ENCODE measurements at regions not wholly inside any gene's neighbourhood (a gene's known extent, or its start where the extent isn't known, plus 50 kb on each side); places are given as distances from the start of the nearest gene placed in this dataset.
"Not testable (repeated sequence)": the region's sequence is repeated elsewhere in the genome, so short reads cannot be mapped to it uniquely, and the experiment has no call there.

DNA sequence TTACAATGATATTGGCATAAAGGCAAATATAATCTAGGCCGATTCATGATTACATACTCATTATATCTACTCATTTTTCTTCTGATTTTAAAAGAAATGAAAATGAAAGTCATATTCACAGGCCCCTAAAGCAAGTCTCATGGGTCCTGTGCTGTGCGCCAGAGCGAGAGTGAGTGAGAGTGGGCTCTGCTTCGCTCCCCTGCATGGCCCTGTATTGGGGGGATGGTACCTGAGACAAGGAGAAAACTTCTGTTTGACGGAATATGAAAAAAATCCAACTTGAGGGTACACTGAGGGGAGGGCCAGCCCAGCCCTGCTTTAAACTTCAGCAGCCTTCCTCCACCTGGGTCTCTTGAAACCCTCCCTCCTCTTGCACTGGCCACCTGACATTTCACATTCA lies 81.4 kb upstream of the RGPD5 start:
- H3K36me3 ChIP-seq, result no peaks in the 10 kb centered on the region
- no peak overlapping the region for H3K4me3 ChIP-seq
- no peaks in the 10 kb centered on the region for H3K9me3 ChIP-seq
- no peak overlapping the region for H3K27ac ChIP-seq
- H3K4me1 ChIP-seq, result no peaks in the 10 kb centered on the region
- TF ChIP-seq POLR2A (IDR thresholded peaks at IDR 0.05), result no peak
- H3K27me3 ChIP-seq, result no peaks in the 10 kb centered on the region
- no peak for DNase-seq
- intact Hi-C loops (cut with DNase I; ENCODE audit: low total_unique reads), result no loop called here

DNA sequence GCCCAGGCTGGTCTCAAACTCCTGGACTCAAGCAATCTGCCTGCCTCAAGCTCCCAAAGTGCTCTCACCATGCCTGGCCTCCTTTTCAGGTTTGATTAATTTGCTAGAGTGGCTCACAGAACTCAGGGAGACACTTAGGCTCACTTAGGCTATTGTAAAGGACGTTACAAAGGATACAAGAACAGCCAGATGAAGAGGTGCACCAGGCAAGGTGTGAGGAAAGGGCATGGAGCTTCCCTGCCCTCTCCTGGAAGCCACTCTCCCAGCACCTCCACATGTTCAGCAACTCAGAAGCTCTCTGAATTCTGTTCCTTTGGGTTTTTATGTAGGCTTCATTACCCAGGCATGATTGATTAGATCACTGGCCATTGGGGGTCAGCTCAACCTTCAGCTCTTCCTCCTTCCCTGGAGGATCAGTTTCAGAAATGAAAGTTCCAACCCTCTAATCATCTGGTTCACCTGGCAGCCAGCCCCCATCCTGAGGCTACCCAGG lies 78.7 kb upstream of the RGPD5 start:
- H3K27me3 ChIP-seq, result no peaks in the 10 kb centered on the region
- no peak for DNase-seq
- no peak overlapping the region for H3K4me3 ChIP-seq
- H3K27ac ChIP-seq, result no peak overlapping the region
- intact Hi-C loops (cut with DNase I; ENCODE audit: low total_unique reads), result no loop called here
- no peaks in the 10 kb centered on the region for H3K9me3 ChIP-seq
- TF ChIP-seq, protein P1, sequence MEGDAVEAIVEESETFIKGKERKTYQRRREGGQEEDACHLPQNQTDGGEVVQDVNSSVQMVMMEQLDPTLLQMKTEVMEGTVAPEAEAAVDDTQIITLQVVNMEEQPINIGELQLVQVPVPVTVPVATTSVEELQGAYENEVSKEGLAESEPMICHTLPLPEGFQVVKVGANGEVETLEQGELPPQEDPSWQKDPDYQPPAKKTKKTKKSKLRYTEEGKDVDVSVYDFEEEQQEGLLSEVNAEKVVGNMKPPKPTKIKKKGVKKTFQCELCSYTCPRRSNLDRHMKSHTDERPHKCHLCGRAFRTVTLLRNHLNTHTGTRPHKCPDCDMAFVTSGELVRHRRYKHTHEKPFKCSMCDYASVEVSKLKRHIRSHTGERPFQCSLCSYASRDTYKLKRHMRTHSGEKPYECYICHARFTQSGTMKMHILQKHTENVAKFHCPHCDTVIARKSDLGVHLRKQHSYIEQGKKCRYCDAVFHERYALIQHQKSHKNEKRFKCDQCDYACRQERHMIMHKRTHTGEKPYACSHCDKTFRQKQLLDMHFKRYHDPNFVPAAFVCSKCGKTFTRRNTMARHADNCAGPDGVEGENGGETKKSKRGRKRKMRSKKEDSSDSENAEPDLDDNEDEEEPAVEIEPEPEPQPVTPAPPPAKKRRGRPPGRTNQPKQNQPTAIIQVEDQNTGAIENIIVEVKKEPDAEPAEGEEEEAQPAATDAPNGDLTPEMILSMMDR (IDR thresholded peaks at IDR 0.05), result peak in 3 of 4 experiments; percentile 29 to 51 (median 48)
- TF ChIP-seq POLR2A (IDR thresholded peaks at IDR 0.05), result no peak
- no peaks in the 10 kb centered on the region for H3K36me3 ChIP-seq
- H3K4me1 ChIP-seq, result no peaks in the 10 kb centered on the region

DNA sequence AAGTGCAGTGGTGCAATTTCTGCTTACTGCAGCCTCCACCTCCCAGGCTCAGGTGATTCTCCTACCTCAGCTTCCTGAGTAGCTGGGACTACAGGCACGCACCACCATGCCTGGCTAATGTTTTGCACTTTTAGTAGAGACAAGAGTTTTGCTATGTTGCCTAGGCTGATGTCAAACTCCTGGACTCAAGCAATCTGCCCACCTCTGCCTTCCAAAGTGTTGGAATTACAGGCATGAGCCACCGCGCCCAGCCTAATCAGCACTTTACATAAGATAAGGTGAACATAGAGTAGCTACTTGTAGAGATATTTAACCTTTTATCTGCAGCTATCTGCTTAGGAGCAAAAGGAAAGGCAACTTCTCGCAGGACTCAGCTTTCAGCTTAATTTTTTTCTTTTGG lies 77.5 kb upstream of the RGPD5 start:
- H3K9me3 ChIP-seq; H3K4me3 ChIP-seq; H3K4me1 ChIP-seq; H3K36me3 ChIP-seq; H3K27ac ChIP-seq; H3K27me3 ChIP-seq; intact Hi-C loops (cut with DNase I; ENCODE audit: low total_unique reads); DNase-seq: not testable (repeated sequence)

DNA sequence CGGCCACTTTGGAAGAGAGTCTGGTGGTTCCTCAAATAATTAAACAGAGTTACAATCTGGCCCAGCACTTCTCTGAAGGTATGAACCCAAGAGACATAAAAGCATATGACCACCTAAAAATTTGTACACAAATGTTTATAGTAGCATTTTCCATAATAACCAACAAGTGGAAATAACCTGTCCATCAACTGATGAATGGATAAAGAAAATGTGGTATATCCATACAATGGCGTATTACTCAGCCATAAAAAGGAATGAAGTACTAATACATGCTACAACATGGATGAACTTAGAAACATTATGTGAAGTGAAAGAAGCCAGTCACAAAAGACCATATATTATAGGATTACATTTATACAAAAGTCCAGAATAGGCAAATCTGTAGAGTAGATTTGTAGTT lies 76.0 kb upstream of the RGPD5 start:
- TF ChIP-seq, protein P1 (IDR thresholded peaks at IDR 0.05), result no peak
- TF ChIP-seq POLR2A (IDR thresholded peaks at IDR 0.05), result no peak
- intact Hi-C loops (cut with DNase I; ENCODE audit: low total_unique reads), result no loop called here
- Histone ChIP-seq H3K36me3 (no peaks in the 10 kb centered on the region), H3K4me3 (no peak overlapping the region), H3K27me3 (no peaks in the 10 kb centered on the region), H3K9me3 (no peaks in the 10 kb centered on the region), H3K27ac (no peak overlapping the region), H3K4me1 (no peaks in the 10 kb centered on the region)
- DNase-seq, result no peak

DNA sequence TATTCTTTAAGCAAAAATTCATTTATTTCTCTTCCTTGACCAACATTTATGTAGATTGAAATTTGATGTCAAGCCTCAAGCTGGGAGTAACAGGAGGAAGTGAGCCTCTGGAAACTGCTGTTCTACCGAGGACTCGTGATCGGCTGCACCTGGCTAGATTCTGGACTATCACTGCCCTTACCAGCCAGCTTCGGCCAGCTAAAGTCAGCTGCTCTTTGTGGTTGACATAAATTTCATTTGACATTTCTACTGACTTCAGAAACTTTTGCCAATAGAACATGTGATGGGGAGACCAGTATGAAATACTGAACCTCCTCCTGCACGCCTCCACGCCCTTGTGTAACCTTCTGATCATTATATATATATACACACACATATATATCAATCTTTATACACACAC lies 74.2 kb upstream of the RGPD5 start:
- Histone ChIP-seq H3K36me3 (no peaks in the 10 kb centered on the region), H3K9me3 (no peaks in the 10 kb centered on the region), H3K27ac (no peak overlapping the region), H3K4me1 (no peaks in the 10 kb centered on the region), H3K27me3 (no peaks in the 10 kb centered on the region), H3K4me3 (no peak overlapping the region)
- intact Hi-C loops (cut with DNase I; ENCODE audit: low total_unique reads), result no loop called here
- no peak for TF ChIP-seq POLR2A (IDR thresholded peaks at IDR 0.05)
- TF ChIP-seq, protein P1 (IDR thresholded peaks at IDR 0.05), result no peak
- no peak for DNase-seq

DNA sequence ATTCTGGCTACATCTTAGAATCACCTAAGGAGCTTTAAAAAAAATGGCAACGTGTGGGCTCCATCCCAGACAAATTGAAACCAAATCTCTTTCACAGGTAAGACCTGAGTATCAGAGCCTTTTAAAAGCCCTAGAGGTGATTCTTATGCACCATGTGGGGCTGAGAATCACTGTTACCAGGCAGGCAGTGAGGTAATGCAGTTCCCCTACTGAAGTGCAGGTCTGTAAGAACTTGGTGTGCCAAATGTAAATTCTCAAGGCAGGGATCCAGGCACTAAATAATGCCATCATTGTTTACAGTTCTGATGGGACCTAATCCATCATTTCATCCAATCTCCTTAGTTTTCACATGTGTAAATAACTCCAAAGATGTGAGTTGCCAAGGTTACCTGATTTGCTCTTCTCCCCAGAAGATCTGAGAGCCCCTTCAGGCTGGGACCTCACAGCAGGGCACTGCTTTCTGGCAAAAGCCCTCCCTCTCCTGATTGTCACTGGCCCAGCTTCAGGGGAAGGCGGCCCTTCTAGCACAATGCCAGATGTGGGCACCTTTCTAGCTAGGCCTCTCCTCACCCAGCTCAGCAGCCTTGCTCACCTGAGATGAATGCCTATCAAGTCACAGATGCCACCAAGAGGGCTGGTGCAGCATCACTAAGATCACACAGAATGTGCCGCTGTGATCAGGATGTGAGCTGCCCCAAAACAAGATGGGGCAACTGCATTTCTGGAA lies 73.6 kb upstream of the RGPD5 start:
- intact Hi-C loops (cut with DNase I; ENCODE audit: low total_unique reads), result no loop called here
- Histone ChIP-seq H3K9me3 (no peaks in the 10 kb centered on the region), H3K4me3 (no peak overlapping the region), H3K27ac (no peak overlapping the region), H3K27me3 (no peaks in the 10 kb centered on the region), H3K36me3 (no peaks in the 10 kb centered on the region), H3K4me1 (no peaks in the 10 kb centered on the region)
- TF ChIP-seq, protein P1 (IDR thresholded peaks at IDR 0.05), result no peak
- no peak for DNase-seq

All from uterus (tissue), 3 donors.